ENCODE measurements at regions not wholly inside any gene's neighbourhood (a gene's known extent, or its start where the extent isn't known, plus 50 kb on each side); places are given as distances from the start of the nearest gene placed in this dataset.
"Not testable (repeated sequence)": the region's sequence is repeated elsewhere in the genome, so short reads cannot be mapped to it uniquely, and the experiment has no call there.

GRCh38 chrY:10627116-10627515 is 1099.4 kb downstream of the TSPY10 start:
- peak; percentile 87 for DNase-seq (ENCODE audit: low read depth)
- H3K4me3 ChIP-seq (ENCODE audit: low read depth, low read length), result no peak overlapping the region
- TF ChIP-seq, protein P1, sequence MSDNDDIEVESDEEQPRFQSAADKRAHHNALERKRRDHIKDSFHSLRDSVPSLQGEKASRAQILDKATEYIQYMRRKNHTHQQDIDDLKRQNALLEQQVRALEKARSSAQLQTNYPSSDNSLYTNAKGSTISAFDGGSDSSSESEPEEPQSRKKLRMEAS (IDR thresholded peaks at IDR 0.05; ENCODE audit: low read depth, low read length), result no peak
- TF ChIP-seq MYC (IDR thresholded peaks at IDR 0.05; ENCODE audit: low read depth, low read length), result no peak
- no peak for TF ChIP-seq CTCF (IDR thresholded peaks at IDR 0.05; ENCODE audit: low read depth, low read length)
- no peak for TF ChIP-seq POLR2A (IDR thresholded peaks at IDR 0.05; ENCODE audit: extremely low read depth, insufficient read length)

DNA sequence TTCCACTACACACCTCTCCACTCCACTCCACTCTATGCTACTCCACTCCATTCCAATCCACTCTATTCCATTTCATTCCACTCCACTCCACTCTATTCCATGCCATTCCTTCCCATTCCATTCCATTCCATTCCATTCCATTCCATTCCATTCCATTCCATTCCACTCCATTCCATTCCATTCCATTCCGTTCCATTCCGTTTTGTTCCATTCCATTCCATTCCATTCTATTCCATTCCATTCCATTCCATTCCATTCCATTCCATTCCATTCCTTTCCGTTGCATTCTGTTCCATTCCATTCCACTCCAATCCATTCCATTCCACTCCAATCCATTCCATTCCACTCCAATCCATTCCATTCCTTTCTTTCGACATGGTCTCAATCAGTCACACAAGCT is 1121.1 kb downstream of the TSPY10 start:
- not testable (repeated sequence) for H3K4me3 ChIP-seq (ENCODE audit: low read depth, low read length); DNase-seq (ENCODE audit: low read depth)

DNA sequence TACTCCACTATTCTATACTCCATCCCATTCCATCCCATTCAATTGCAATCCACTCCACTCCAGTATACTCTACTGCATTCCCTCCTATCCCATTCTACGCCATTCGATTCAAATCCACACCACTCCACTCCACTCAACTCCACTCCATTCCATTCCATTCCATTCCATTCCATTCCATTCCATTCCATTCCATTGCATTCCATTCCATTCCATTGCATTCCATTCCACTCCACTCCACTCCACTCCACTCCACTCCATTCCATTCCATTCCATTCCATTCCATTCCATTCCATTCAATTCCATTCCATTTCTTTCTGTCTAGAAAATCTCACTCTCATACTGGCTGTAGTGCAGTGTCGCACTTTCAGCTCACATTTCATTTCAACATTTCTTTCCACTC is 1129.4 kb downstream of the TSPY10 start:
- DNase-seq (ENCODE audit: low read depth); H3K4me3 ChIP-seq (ENCODE audit: low read depth, low read length): not testable (repeated sequence)

- DNase-seq (ENCODE audit: low read depth), result peak; percentile 7
These were observed 1139.1 kb downstream of the TSPY10 start for GRCh38 chrY:10666785-10667184.

DNA sequence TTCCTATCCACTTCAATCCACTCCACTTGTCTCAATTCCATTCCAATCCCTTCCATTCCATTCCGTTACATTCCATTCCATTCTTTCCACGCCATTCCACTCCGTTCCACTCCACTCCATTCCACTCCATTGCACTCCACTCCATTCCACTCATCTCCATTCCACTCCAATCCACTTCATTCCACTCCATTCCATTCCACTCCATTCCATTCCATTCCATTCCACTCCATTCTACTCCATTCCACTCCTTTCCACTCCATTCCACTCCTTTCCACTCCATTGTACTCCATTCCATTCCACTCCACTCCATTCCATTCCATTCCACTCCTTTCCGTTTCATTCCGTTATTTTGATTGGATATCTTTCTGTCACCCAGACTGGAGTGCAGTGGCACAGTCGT is 1158.7 kb downstream of the TSPY10 start:
- DNase-seq (ENCODE audit: low read depth), result no peak
- no peak overlapping the region for H3K4me3 ChIP-seq (ENCODE audit: low read depth, low read length)
- TF ChIP-seq, protein P1 (IDR thresholded peaks at IDR 0.05; ENCODE audit: low read depth, low read length), result no peak
- TF ChIP-seq POLR2A (IDR thresholded peaks at IDR 0.05; ENCODE audit: extremely low read depth, insufficient read length), result no peak

More at GRCh38 chrY:10666785-10667184, 1139.1 kb downstream of the TSPY10 start:
- H3K4me3 ChIP-seq (ENCODE audit: low read depth, low read length), result no peak overlapping the region
- TF ChIP-seq POLR2A (IDR thresholded peaks at IDR 0.05; ENCODE audit: extremely low read depth, insufficient read length), result no peak
- no peak for TF ChIP-seq MYC (IDR thresholded peaks at IDR 0.05; ENCODE audit: low read depth, low read length)
- TF ChIP-seq, protein P1 (IDR thresholded peaks at IDR 0.05; ENCODE audit: low read depth, low read length), result no peak
- TF ChIP-seq CTCF (IDR thresholded peaks at IDR 0.05; ENCODE audit: low read depth, low read length), result no peak
